ENCODE measurements at regions not wholly inside any gene's neighbourhood (a gene's known extent, or its start where the extent isn't known, plus 50 kb on each side); places are given as distances from the start of the nearest gene placed in this dataset.

- H3K4me3 Mint-ChIP-seq: no peak overlapping the region
- H3K4me1 Mint-ChIP-seq: peaks cover 12 to 13% of the 10 kb centered on the region in 2 experiments
- Histone ChIP-seq H2AFZ (ENCODE audit: low read length) (no peak overlapping the region), H3K9me3 (ENCODE audit: control insufficient read depth, low read depth, low read length) (no peaks in the 10 kb centered on the region), H3K9ac (ENCODE audit: extremely low read depth, insufficient read length, low read length) (no peak overlapping the region), H3K18ac (ENCODE audit: insufficient read length, low read depth, low read length) (no peak overlapping the region), H4K5ac (ENCODE audit: insufficient read length, low read depth, low read length) (no peak overlapping the region), H3K4me1 (ENCODE audit: insufficient read depth, low read length) (no peaks in the 10 kb centered on the region), H3K23ac (ENCODE audit: insufficient read length, low read depth, low read length) (no peak overlapping the region), H3K79me2 (ENCODE audit: insufficient read depth, low read length) (no peaks in the 10 kb centered on the region), H3T11ph (ENCODE audit: low read length) (no peak overlapping the region), H3K4me2 (ENCODE audit: insufficient read depth, insufficient read length, low read length) (no peak overlapping the region), H4K91ac (ENCODE audit: insufficient read length, low read depth, low read length) (no peak overlapping the region), H4K20me1 (ENCODE audit: control insufficient read depth, insufficient read depth, insufficient read length) (no peaks in the 10 kb centered on the region), H3K56ac (ENCODE audit: insufficient read length, low read depth, low read length) (no peak overlapping the region), H2BK20ac (ENCODE audit: low read depth, low read length, poor library complexity, severe bottlenecking) (no peak overlapping the region), H2AK5ac (ENCODE audit: insufficient read length, low read length) (no peak overlapping the region), H4K8ac (replicated peaks; ENCODE audit: insufficient read length, low read depth, low read length) (no peak overlapping the region), H2BK12ac (ENCODE audit: insufficient read length, low read depth, low read length) (no peak overlapping the region), H2BK5ac (ENCODE audit: insufficient read length, low read length) (no peak overlapping the region), H3K27me3 (ENCODE audit: insufficient read depth, low read length) (no peaks in the 10 kb centered on the region), H2BK15ac (ENCODE audit: low read depth, low read length) (no peak overlapping the region), H3K4ac (ENCODE audit: low read depth, low read length) (no peak overlapping the region), H3K14ac (ENCODE audit: insufficient read depth, low read length) (no peak overlapping the region), H3K27ac (ENCODE audit: insufficient read length, low read depth, low read length) (no peak overlapping the region), H2BK120ac (ENCODE audit: low read depth, low read length, poor library complexity, severe bottlenecking) (no peak overlapping the region), H3K23me2 (ENCODE audit: insufficient read length, low read depth, low read length, poor library complexity, severe bottlenecking) (no peaks in the 10 kb centered on the region), H3K79me1 (ENCODE audit: insufficient read depth, low read depth, low read length, poor library complexity, severe bottlenecking) (no peaks in the 10 kb centered on the region)
- no peak for DNase-seq
- no peaks in the 10 kb centered on the region for H3K36me3 Mint-ChIP-seq (ENCODE audit: insufficient read depth in 1 of 3, low read depth in 3 of 3)
- H3K27me3 Mint-ChIP-seq (ENCODE audit: low read depth): no peaks in the 10 kb centered on the region
- H3K9me3 Mint-ChIP-seq: no peaks in the 10 kb centered on the region
- no peak overlapping the region for H3K27ac Mint-ChIP-seq
- no CpG with 5 or more reads among the region's 1 CpG for WGBS (ENCODE audit: extremely low coverage, insufficient read length, low lambda C conversion rate)
- TF ChIP-seq CTCF (conservative IDR thresholded peaks at IDR 0.05): no peak
These were observed 202.6 kb upstream of the SEMA3E start for GRCh38 chr7:83851551-83851950.

All from H9 (cell line).